Stromal cell of bone marrow (primary cell): ENCODE measurements at regions not wholly inside any gene's neighbourhood (a gene's known extent, or its start where the extent isn't known, plus 50 kb on each side); places are given as distances from the start of the nearest gene placed in this dataset.
"Not testable (repeated sequence)": the region's sequence is repeated elsewhere in the genome, so short reads cannot be mapped to it uniquely, and the experiment has no call there.

Experiments used
- DNase-seq: peaks from one replicate; pipeline ENCODE4 v3.0.0-alpha.2; 2012; ENCODE audit warnings: low read depth

DNA sequence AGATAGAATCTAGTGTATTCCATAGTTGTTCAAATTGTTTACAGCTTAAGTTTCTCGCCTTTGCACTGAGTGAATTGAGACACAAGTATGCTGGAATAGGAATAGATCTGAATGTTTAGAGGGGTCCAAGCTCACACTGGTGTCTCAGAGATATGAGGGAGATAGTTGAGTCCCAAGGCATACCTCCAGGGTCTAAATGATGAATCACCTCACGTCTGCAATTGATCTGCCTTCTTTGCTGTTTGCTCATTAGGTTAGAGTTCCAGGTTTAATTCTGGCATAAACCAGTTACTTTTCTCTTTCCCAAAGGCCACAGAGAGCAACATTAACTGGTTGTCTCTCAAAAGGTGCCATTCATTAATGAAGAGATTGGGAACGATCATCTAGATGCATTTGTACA lies 106.3 kb upstream of the MME start:
- no peak for DNase-seq

DNA sequence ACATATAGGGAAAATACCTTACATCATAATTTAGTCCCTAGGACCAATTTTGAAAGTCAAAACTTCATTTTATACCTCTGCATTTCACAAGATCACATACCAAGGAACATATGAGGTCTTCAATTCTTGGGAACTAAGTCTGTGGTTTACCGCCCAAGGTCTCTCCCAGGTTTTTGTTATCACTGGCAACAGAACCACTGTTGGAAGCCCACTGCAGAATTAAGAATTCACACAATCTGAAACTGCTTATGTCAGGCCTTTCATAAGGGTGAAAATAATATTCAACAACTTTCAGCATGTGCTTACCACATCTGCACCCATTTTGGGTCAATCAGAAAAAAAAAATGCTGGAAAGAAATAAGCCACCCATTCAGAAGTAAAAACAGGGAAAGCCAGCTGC lies 107.2 kb upstream of the MME start:
- DNase-seq: peak; percentile 40

DNA sequence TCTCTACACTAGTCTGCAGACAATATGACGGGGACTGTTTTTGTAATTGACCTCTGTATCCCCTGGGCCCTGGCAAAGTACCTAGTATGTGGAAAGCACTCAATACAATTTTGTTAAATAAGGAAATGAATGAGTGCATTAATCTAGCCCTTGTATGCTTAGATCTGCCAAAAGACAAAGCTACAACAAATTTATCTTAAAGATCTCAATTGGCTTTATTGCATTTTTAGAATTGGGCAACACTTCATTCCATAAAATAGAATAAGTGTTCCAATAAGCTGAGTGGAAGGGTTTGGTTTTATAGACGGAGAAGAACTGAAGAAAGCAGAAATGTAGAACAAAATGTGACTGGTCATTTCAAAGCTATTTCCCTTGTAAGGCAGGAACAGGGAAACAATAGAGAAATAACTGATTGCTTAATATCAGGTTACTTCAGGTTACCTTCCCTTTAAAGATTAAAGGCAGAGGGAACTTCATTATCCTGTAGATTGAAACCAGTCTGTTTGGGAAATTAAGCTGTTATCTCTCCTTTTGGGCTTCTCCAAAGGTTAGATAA lies 108.3 kb upstream of the MME start:
- no peak for DNase-seq

DNA sequence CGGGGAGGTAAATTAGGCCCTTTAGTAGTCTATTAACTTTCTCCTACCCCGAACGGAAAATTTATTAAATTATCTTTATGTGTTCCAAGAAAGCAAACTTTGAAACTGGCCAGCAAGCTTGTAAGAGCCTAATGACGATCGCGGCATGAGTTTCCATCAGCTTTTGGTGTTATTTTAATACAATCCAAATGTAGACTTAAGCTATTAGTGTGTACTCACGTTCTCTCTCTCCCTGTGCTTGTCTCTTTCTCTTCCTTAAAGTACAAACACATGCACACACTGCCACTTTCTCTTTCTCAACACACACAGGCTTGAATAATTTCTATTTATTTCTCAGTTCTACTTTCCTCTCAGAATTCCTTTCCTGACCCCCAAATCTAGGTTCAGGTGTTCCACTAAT lies 108.8 kb upstream of the MME start:
- no peak for DNase-seq

DNA sequence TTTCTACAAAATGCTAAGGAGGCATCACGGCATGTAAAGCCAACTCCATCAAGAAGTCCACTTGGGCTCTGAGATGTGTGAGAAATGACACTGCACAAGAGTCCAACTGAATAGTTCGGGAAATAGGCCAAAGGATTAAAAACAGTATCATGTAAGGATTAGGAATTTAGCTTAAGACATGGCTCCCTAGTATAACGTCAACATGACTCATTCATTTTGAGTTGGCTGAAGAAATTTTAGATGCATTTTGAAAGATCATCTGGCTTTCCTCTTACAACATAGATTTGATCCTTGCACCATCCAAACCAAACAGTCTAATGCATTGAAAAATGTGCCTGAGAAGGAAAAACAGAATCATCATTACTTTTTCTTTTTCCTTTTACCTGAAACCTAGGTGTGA lies 109.3 kb upstream of the MME start:
- peak; percentile 89 for DNase-seq

DNA sequence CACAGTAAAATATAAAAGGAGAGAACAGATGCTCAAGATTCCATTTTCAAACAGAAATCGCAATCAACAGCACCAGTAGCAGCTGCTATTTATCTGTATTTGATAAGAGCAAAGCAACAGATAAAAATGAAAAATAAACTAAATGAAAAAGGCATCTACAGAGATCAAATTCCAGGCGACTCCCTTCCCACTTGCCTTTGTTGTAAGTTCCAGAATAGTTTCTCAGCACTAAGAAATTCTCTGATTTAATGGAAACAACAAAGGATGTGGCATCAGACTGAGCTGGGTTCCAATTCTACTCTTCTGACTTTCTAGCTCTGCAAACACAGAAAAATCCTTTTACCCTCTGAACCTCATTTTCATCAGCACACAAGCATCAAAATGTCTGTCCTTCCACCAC lies 110.8 kb upstream of the MME start:
- no peak for DNase-seq

DNA sequence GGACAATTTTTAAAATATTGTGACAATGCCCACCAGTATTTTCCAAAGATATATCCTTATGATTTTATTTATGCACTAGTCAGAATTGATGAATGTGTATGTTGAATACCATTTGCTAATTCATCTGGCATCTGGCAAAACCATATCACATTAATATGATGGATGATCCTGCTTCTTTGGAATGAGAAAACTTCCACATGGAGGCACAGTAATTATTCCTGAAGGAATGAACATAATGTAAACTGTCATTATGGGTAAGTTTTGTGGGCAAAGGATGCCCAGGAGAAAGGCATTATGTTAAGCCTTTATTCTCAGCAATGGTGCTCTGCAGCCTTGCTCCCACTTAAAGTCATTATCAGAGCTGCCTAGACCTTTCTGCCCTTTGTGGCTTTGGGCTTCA lies 113.0 kb upstream of the MME start:
- DNase-seq: no peak

DNA sequence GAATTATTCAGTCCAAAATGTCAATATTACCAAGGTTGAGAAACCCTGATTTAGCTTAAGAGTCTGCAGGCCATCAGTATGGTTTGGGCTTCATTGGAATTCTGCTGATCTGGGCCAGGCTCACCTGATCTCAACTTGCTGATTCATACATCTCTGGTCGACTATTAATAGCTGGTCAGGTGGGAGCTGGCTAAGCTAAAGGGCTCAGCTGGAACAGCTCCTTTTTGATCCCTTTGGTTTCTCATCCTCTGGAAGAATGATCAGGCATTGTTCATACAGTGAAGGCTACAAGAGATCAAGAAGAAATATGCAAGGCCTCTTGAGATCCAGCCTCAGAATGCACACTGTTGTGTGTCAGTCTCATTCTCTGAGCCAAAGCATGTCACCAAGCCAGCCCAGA lies 123.3 kb upstream of the MME start:
- DNase-seq: no peak

DNA sequence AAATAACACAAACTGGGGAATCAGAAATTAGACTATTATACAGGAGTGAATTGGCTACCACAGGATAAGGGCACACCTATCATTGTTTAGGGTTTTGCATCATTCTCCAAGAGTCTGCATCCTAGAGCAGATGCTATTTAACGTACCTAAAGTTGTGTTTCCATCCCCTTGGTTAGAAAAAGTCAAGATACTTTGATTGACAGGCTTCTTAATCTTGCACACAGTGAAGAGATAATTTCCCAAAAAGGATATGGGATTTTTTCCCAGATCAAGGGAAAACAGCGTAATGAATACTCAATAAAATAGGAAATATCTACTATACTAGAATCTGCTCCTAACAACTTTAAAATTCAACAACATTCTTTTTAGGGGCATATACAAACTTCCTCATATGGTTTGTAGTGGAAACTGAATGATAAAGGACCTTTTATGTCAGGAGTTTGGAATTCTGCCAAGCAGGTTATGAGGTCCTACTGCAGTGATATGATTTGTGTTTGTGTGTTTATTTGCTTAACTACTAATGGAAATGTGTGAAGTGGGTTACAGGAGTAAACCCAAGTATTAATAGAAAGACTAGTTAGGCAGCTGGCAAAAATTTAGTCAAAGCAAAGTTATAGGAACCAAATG lies 124.1 kb upstream of the MME start:
- DNase-seq: no peak

DNA sequence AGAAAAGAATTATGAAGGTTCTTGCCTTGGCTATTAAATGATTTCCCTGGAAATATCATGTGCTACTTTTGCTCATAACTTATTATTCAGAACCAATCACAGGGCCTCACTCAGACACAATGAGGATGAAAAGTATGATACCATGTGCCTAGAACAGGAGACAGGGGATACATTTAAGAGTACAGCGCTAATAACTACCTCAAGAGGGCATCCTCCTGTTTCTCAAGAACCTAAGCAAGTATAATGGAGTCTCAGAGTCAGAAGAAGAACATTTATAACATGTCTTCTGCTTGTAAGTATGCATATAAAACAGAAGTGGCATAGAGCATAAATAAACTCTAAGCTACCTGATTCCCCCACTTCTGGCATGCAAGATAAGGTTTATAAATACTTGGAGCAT lies 125.4 kb upstream of the MME start:
- DNase-seq: peak; percentile 43

DNA sequence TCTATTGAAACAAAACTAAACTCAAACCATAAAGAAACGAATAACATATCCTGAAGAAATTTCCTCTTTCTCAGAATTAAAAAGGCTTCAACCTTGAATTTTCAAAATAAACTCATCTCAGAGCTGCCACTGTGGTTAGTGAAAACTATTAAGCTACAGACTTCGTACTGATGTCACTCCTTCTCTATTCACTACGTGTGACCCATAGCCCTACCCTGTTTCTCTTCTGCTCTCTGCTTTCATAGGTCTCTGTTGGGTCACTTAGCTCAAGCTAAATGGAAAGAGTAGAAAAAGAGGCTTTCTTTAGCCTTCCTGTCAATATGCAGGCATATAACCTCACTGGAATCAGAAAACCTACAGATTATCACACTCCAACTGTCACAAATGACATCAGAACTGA lies 126.6 kb upstream of the MME start:
- no peak for DNase-seq

DNA sequence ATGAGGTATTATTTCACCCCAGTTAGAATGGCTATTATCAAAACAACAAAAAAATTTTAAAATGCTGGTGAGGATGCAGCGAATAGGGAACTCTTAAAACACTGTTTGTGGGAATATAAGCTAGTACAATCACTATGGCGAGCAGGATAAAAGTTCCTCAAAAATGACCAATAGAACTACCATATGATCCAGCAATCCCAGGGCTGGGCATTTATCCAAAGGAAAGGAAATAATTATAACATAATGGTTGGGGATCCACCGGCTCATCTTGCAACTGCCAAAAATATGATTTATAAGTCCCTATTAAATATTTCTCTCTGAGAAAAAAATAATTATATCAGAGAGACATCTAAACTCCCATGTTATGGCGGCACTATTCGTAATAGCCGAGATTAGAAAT lies 127.6 kb upstream of the MME start:
- DNase-seq: no peak

DNA sequence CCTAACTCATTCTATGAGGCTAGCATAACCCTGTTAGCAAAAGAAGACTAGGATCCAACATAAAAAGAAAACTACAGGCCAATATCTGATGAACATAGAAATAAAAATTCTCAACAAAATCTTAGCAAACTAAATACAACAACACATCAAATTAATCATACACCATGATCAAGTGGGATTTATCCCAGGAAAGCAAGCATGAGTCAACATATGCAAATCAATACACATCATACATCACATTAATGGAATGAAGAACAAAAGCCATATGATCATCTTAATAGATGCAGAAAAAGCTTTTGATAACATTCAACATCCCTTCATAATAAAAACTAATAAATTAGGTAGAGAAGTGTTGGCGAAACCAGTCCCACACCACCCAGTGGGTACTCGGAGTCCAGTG lies 136.1 kb upstream of the MME start:
- no peak for DNase-seq

DNA sequence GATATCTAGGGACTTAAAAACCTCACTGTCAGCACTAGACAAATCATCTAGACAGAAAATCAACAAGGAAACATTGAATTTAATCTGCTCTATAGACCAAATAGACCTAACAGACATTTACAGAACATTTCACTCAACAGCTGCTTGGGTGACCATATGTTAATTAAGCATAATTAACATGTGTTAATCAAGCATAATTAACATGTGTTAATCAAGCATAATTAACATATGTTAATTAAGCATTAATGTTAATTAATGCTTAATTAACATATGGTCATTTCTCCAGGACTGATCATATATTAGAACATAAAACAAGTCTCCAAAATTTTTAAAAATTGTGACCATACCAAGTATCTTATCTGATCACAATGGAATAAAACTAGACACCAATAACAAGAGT lies 137.3 kb upstream of the MME start:
- no peak for DNase-seq

DNA sequence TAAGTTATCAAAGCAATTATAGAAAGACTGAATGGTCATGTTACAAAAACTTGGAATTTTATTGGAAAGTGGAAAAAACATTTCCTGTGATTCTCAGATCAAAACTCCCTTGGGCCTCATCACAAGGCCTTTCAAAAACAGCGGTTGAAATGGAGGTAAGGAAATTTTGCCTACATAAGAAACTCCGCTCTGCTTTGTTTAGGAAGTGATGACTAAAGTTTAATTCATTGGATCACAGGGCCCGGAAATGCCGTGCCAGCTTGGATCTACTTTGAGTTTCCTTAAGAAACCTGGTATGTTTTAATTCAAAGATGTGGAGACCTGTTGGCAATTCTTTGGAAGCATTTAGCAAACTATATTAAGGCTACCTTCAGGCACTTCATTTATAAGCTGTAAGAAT lies 143.9 kb upstream of the MME start:
- DNase-seq: no peak

DNA sequence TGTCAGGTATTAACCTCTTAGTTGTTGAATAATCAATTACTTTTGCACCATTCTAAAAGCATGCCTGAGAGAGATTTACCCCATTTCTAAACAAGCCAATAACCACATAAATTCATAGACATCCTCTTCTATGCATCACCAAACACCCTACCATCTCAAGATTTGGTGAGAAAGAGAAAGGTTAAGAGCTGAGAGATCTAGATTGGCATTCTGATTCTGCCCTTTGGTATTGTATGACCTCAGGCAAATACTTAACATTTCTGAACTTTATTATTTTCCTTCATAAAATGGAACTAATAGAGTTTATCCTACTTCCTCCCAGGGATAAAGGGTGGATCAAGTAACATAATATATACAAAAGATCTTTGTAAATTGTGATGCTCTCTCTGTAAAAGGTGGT lies 146.5 kb upstream of the MME start:
- DNase-seq: no peak

DNA sequence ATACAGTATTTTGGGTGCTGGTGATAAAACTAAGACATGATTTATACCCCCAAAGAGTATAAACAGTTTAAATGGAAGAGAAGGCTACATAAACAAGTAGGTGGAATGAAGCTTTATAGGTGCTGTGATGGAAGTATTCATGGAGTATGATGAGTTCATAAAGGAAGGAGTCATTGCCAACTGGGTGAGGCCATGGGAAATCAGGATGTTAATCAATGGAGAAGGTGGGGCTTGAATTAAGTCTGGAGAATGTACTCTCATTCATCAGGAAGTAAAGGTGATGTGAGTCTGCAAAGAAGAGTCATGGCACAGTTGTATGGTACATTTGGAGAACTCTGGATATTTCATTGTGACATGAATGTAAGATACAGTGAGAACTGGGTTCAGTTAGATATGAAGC lies 147.5 kb upstream of the MME start:
- no peak for DNase-seq

DNA sequence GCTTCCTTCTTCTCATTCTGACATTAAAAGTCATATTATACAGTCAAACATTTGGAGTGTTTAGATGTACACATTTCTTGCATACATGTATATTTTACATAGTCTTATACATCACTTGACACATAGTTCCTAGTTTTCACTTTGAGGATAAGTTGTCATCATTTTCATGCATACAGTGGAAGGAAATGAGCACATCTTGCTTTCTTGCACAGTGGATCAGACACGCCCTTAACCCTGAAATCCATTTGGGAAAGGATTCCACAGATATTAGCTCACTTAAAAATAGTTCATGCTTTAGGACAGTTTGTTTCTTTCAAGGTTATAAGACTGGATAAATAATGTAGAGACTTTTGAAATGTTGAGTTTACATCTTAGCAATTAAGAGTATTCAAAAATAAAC lies 148.6 kb upstream of the MME start:
- peak; percentile 39 for DNase-seq

DNA sequence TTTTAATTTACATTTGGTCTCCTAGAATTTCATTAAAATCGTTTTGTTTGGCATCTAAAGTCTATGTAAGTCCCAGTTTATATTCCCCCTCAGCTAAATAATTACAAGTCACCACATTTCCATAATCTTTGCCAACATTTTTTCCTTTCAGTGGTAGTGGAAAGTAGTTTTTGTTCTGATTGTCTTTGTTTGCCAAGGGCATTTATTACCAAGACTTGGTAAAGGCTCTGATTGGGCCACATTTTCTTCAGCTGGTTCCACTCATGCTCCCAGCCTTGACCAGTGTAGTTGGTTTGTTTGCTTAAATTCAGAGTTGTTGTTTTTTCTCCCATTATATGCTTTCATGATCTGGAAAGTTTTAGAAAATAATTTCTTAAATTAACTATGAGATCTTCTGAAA lies 153.4 kb upstream of the MME start:
- DNase-seq: peak; percentile 18

DNA sequence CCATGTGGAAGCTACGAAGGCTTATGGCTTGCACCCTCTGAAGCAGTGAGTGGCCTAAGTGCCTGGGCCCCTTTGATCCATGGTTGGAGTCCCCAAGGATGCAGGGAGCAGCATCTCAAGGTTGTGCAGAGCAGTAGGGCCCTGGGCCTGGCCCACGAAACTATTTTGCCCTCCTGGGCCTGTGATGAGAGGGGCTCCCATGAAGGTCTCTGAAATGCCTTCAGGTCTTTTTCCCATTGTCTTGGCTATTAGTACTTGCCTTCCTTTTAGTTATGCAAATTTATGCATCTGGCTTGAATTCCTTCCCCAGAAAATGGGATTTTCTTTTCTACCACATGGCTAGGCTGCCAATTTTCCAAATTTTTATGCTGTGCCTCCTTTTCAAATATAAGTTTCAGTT lies 158.8 kb upstream of the MME start:
- no peak for DNase-seq

DNA sequence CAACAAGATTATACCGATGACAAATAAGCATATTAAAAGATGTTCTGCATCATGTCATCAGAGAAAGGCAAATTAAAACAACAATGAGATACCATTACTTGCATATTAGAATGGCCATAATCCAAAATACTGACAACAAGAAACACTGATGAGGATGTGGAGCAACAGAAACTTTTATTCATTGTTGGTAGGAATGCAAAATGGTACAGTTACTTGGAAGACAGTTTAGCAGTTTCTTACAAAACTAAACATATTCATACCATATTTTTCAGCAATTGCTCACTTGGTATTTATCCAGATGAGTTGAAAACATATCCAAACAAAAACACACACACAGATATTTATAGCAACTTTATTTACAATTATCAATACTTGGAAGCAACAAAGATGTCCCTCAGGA lies 160.9 kb upstream of the MME start:
- no peak for DNase-seq

DNA sequence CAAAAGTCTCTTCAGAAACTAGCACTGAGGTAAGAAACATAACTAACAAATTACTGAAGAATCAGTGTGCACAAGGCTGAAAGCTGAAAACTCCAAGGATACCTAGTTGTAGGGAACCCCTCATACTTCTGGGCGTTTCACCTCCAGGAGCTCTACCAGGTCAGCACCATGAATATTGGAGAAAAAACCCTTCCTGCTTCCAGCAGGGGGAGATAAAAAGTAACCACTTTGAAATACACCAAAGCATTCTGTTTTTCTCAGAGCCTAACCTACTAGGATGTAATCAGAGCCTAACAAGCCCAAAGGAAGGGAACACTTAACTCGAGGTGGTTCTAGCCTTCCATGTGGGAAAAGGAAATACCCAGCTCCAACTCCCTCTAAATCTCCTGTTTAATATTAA lies 175.8 kb upstream of the MME start:
- DNase-seq: no peak

DNA sequence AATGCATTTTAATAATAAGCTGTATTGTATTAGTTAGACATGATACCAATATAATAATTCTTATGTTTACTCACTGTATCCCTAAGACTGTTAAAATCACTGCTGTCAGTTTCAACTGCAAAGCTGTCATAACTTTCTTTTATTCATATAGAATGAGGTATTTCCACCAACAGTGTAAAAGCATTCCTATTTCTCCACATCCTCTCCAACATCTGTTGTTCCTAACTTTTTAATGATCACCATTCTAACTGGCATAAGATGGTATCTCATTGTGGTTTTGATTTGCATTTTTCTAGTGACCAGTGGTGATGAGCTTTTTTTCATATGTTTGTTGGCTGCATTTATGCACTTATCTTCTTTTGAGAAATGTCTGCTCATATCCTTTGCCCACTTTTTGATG lies 177.6 kb upstream of the MME start:
- not testable (repeated sequence) for DNase-seq

DNA sequence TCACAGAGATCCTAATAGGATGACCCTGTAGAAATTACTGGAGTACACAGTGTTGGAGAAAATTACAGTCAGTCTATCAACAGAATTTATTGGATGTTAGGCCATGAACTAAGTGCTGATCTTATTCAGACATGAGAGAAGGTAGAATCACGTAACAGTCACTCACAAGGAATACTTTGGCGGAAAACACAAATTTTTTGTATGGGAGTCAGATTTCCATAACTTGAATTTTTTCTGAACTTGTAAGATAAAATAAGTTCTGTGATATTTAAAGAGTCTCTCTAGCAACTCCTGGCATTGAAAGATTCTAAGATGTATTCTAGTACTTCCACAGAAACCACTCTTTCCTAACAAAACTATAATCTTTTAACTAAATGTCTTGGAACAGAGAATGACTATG lies 178.8 kb upstream of the MME start:
- no peak for DNase-seq

DNA sequence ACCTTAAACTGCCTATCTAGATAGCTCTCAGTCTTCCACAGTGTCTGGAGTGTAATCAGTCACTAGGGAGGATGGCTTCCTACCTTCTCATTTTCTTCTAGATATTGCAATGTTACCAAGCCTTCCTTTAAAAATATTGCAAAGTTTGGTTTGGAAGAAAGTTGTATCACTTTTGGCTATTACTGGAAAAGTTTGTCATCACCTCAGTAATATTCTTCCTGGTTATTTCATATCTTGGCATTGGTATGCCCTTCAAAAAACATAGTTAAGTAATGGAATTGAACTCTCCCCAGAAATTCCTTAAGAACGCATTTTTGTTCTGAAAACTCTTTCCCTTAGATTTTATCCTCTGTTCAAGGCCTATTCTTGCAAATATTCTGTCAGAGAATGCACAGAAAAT lies 179.3 kb upstream of the MME start:
- no peak for DNase-seq
